NCI-H1417 treated with DMSO at 0.1 percent for 48 hours (cell line): ENCODE measurements at regions not wholly inside any gene's neighbourhood (a gene's known extent, or its start where the extent isn't known, plus 50 kb on each side); places are given as distances from the start of the nearest gene placed in this dataset.

ENCODE experiments used
- DNase-seq: peaks from one replicate; lab custom pipeline; 2025; lab: John Stamatoyannopoulos, UW

- no peak for DNase-seq
These were observed 76.8 kb upstream of the EPC2 start for GRCh38 chr2:148567716-148568115.

- DNase-seq: no peak
These were observed 76.0 kb upstream of the EPC2 start for GRCh38 chr2:148568597-148568996.

GRCh38 chr2:148569221-148569620 lies 75.3 kb upstream of the EPC2 start:
- DNase-seq: no peak

GRCh38 chr2:148570989-148571388 lies 73.6 kb upstream of the EPC2 start:
- no peak for DNase-seq

- DNase-seq: no peak
These were observed 66.6 kb upstream of the EPC2 start for GRCh38 chr2:148577845-148578492.

GRCh38 chr2:148578493-148578884 lies 66.1 kb upstream of the EPC2 start:
- no peak for DNase-seq

GRCh38 chr2:148582679-148583511 lies 61.7 kb upstream of the EPC2 start:
- DNase-seq: no peak

GRCh38 chr2:148585696-148586095 lies 58.9 kb upstream of the EPC2 start:
- no peak for DNase-seq

GRCh38 chr2:148586522-148587128 lies 57.9 kb upstream of the EPC2 start:
- DNase-seq: no peak

- DNase-seq: no peak
These were observed 53.9 kb upstream of the EPC2 start for GRCh38 chr2:148590612-148591011.

- DNase-seq: no peak
These were observed 51.8 kb upstream of the EPC2 start for GRCh38 chr2:148592791-148593190.

GRCh38 chr2:148593421-148593820 lies 51.1 kb upstream of the EPC2 start:
- no peak for DNase-seq

GRCh38 chr2:148594216-148594615 lies 50.3 kb upstream of the EPC2 start:
- DNase-seq: peak; percentile 2
